LNCAP (cell line): ENCODE measurements at regions not wholly inside any gene's neighbourhood (a gene's known extent, or its start where the extent isn't known, plus 50 kb on each side); places are given as distances from the start of the nearest gene placed in this dataset.
A peak's percentile ranks its signal among the peaks of the same experiment; 100 is the strongest.

Source experiments
- CTCF ChIP-seq: fragments of 450-650 bp; IDR thresholded peaks from 2 replicates; pipeline ENCODE4 v1.5.1; 2017; ENCODE audit warnings: mild to moderate bottlenecking

- no peak for TF ChIP-seq CTCF
Observed at GRCh38 chr3:73774645-73775044, 149.9 kb upstream of the PDZRN3 start.

GRCh38 chr3:73773233-73773632 lies 148.5 kb upstream of the PDZRN3 start:
- TF ChIP-seq CTCF = no peak

GRCh38 chr3:73772076-73772886 lies 147.5 kb upstream of the PDZRN3 start:
- TF ChIP-seq CTCF = no peak

GRCh38 chr3:73768524-73769308 lies 144.0 kb upstream of the PDZRN3 start:
- peak; percentile 37; the same call in 1 of the 2 replicates for TF ChIP-seq CTCF

GRCh38 chr3:73766599-73767381 lies 142.0 kb upstream of the PDZRN3 start:
- TF ChIP-seq CTCF = no peak

GRCh38 chr3:73765878-73766545 lies 141.3 kb upstream of the PDZRN3 start:
- no peak for TF ChIP-seq CTCF

GRCh38 chr3:73762855-73763254 lies 138.1 kb upstream of the PDZRN3 start:
- no peak for TF ChIP-seq CTCF
